Activated T-helper 1 cell treated with anti-CD3 and anti-CD28 coated beads, Interleukin-12 subunit alpha, Interleukin-12 subunit beta, Interleukin-2, Interleukin-4 antibody, amounts not matched to agents 30 ng/mL and 10 ng/mL and 1 ng/mL, durations not matched to agents 14 hours and 24 hours and 36 hours (primary cell): ENCODE measurements at regions not wholly inside any gene's neighbourhood (a gene's known extent, or its start where the extent isn't known, plus 50 kb on each side); places are given as distances from the start of the nearest gene placed in this dataset.

Source experiments
- DNase-seq: peaks from one replicate; pipeline ENCODE4 v3.0.0; 2021; ENCODE audit warnings: low spot score
- H3K27ac Mint-ChIP-seq: one replicate; pipeline ENCODE4 v1.8.0; 2021; ENCODE audit warnings: mild to moderate bottlenecking, mixed read lengths
- H3K27me3 Mint-ChIP-seq: one replicate; pipeline ENCODE4 v1.8.0; 2022; ENCODE audit warnings: mild to moderate bottlenecking, moderate library complexity, mixed read lengths; ENCODE audit not compliant: insufficient read depth
- H3K36me3 Mint-ChIP-seq: one replicate; pipeline ENCODE4 v1.8.0; 2021; ENCODE audit warnings: low read depth, mixed read lengths
- H3K4me1 Mint-ChIP-seq: one replicate; pipeline ENCODE4 v1.8.0; 2021; ENCODE audit warnings: low read depth, mixed read lengths
- H3K4me3 Mint-ChIP-seq: one replicate; pipeline ENCODE4 v1.8.0; 2021; ENCODE audit warnings: mild to moderate bottlenecking, moderate library complexity, mixed read lengths
- H3K9me3 Mint-ChIP-seq: one replicate; pipeline ENCODE4 v1.8.0; 2021; ENCODE audit warnings: mixed read lengths
- intact Hi-C: fragments of 100-400 bp; cut with micrococcal nuclease; formaldehyde crosslinking; loops from one replicate; pipeline ENCODE4 v1.15.1; 2024

DNA sequence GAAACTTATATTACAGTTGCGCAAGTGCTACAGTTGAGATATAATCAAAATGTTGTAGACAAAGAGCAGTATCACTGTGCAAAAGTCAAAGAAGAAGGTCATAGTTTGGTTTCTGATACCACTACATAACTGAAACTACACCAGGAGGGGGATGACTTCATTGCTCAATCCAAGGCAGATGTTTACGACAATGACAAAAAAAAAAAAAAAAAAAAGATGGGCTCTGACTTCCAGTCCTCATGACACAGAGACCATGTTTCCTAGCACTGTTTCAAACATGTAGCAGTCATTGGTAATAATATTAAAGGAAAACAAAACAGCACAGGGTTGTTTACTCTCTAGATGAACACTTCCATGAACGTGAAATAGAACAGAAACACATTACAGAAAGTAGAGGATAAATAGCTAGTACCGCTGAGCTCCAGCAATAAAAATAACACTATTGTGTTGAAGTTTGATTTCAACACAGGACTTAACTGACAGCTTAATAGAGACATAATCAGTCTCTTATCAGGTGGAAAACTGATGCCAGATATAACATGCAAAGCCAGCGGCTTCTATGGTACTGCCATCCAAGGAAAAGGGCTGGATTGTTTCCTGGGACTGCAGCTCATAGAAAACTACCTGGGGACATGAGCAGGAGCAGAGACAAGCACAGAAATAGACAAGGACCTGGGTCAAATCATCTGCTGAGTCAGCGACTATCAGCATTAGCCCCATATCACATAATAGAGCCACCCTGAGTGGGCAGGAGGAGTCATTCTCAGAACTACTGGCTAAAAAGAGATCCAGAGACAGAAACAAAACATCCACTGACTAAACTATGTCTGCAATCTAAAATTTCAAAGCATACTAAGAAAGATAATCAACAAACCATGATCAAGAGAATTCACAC lies 463.6 kb upstream of the SOX9 start:
- Mint-ChIP-seq H3K4me3 (no peak overlapping the region), H3K36me3 (no peaks in the 10 kb centered on the region), H3K9me3 (peaks cover 39% of the 10 kb centered on the region), H3K27me3 (no peaks in the 10 kb centered on the region), H3K27ac (no peak overlapping the region), H3K4me1 (no peaks in the 10 kb centered on the region)
- no peak for DNase-seq
- intact Hi-C loops, result no loop called here

DNA sequence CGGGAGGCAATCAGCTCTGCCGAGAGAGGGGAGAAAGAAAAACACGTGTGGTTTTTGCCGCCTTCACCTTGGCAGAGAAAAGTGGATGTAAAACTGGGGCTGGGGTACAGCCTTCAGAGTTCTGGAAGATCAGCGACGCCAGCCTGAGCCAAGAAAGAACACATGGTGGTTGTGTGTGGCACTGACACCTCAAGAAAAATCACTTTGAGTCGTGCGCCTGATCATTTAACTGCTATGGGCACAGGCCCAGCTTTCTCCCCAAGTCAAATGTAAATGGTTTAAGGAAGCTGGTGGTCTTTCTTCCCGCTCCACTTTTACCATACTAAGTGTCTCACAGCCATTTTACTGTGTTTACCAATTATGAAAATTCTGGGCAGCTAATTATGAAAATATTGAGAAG lies 461.8 kb upstream of the SOX9 start:
- Mint-ChIP-seq H3K27me3 (no peaks in the 10 kb centered on the region), H3K27ac (no peak overlapping the region), H3K36me3 (no peaks in the 10 kb centered on the region), H3K4me3 (no peak overlapping the region), H3K4me1 (no peaks in the 10 kb centered on the region), H3K9me3 (peaks cover 32% of the 10 kb centered on the region)
- DNase-seq, result no peak
- intact Hi-C loops, result no loop called here

DNA sequence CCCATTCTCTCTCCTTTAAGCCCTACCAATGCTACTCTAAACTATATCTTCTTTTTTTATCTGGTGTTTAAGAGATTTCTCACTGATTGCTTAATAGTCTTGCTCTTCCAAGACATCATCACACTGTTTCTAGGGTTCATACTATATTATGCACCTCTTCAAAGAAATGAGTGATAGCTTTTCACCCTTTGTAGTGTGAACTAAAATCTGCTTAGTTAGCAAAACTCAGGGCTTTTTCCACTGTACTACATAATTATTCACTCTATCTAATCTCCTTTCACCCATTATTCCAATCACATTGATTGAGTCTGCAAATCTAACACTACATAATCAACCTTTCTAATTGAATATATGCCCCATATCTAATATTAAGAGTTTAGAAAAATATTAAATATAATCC lies 456.0 kb upstream of the SOX9 start:
- no peaks in the 10 kb centered on the region for H3K27me3 Mint-ChIP-seq
- H3K4me1 Mint-ChIP-seq, result no peaks in the 10 kb centered on the region
- no peak overlapping the region for H3K27ac Mint-ChIP-seq
- peaks cover 19% of the 10 kb centered on the region for H3K9me3 Mint-ChIP-seq
- H3K36me3 Mint-ChIP-seq, result no peaks in the 10 kb centered on the region
- H3K4me3 Mint-ChIP-seq, result no peak overlapping the region
- DNase-seq, result no peak
- intact Hi-C loops, result no loop called here

DNA sequence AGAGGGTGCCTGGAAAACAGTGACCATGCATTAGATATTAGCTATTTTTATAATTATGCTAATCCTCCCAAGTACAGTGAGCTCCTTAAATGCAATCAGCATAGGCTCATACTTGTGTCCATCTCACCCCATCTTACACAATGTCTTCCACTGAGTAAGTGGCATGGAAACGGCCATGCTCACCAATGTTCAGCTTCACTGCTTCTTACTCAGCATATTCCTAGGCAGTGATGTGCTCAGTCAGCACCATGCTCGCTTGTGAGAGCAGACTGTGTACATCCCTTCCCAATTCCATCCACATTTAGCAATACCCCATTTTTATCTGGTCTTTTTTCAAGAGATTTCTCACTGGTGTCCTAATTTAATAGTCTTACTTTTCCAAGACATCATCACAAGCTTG lies 454.8 kb upstream of the SOX9 start:
- H3K4me1 Mint-ChIP-seq, result no peaks in the 10 kb centered on the region
- no peaks in the 10 kb centered on the region for H3K27me3 Mint-ChIP-seq
- no peak overlapping the region for H3K27ac Mint-ChIP-seq
- no peak for DNase-seq
- intact Hi-C loops, result no loop called here
- H3K9me3 Mint-ChIP-seq, result peaks cover 19% of the 10 kb centered on the region
- no peak overlapping the region for H3K4me3 Mint-ChIP-seq
- no peaks in the 10 kb centered on the region for H3K36me3 Mint-ChIP-seq

DNA sequence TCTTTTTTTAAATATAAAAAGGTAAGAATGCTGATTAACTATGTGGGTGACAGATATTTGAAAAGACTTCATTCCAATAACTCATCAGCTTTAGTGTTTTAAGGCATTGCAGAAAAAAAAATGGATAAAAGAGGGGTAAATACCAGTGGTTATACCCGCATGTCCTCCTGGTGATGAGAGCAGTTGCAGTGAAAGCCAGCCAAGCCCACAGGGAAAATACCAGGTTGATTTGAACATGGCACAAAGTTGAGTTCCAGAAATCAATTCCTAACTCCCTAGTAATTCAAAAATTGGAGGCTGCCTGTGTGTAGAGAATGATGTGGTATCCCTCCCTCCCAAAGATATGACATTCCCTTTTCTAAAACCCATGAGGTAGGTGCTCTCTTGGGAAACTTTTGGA lies 453.2 kb upstream of the SOX9 start:
- intact Hi-C loops, result no loop called here
- peaks cover 14% of the 10 kb centered on the region for H3K9me3 Mint-ChIP-seq
- H3K4me1 Mint-ChIP-seq, result no peaks in the 10 kb centered on the region
- no peaks in the 10 kb centered on the region for H3K36me3 Mint-ChIP-seq
- H3K4me3 Mint-ChIP-seq, result no peak overlapping the region
- no peak overlapping the region for H3K27ac Mint-ChIP-seq
- DNase-seq, result no peak
- H3K27me3 Mint-ChIP-seq, result no peaks in the 10 kb centered on the region

DNA sequence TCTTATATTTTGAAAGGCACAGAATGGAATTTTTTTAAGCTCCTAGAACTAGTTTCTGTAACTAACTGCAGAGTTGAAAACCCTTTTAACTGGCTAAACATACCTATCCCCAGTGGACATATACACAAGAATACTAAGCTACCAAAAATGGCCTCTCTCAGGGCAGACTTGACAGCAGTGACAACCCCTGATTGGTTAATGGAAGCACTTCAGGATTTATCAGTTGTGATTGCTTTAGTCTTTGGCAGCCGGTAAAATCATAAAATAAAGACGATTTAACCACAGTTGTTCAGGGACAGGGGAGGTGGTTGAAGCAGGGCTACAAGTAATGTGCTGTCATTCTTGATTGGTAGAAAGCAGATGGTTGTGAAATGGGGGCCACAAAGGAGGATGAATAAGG lies 452.0 kb upstream of the SOX9 start:
- Mint-ChIP-seq H3K9me3 (peaks cover 14% of the 10 kb centered on the region), H3K27me3 (no peaks in the 10 kb centered on the region), H3K36me3 (no peaks in the 10 kb centered on the region), H3K4me1 (no peaks in the 10 kb centered on the region), H3K4me3 (no peak overlapping the region), H3K27ac (no peak overlapping the region)
- no peak for DNase-seq
- intact Hi-C loops, result no loop called here

DNA sequence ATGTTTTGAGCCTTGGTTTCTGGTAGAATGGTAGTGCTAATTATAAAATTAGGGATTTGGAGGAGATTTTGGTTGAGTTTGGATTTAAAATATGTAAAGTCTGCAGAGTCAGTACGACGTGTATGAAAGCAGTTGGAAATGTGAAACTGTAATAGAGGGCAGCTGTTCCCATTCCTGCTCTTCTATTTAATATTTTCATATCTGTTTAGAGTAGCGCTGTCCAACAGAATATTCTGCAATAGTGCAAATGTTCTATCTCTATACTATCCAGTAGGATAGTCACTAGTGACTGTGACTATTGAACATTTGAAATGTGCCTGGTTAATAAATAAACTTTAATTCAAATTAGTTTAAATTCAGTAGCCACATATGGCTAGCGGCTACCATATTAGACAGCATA lies 443.4 kb upstream of the SOX9 start:
- Mint-ChIP-seq H3K27ac (no peak overlapping the region), H3K36me3 (no peaks in the 10 kb centered on the region), H3K9me3 (peaks cover 13% of the 10 kb centered on the region), H3K27me3 (no peaks in the 10 kb centered on the region), H3K4me3 (no peak overlapping the region), H3K4me1 (no peaks in the 10 kb centered on the region)
- intact Hi-C loops, result no loop called here
- DNase-seq, result no peak

DNA sequence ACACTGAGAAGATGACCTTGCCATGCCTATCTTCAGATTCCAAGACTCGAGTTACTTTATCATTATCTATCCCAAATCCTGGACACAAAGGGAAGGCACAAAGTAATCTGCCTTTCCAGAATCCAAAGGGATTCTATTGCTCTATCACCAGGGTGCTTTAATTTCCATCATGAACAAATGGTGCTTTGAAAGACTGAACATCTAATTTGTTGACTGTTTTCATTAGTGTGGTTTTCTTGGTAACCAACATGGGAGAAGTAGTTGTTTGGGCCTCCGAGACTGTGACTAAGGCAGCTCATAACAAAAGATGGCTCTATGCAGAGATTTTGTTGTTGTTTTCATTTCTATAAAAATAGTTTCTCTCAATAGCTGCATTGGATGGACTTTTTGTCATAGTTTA lies 441.0 kb upstream of the SOX9 start:
- peaks cover 13% of the 10 kb centered on the region for H3K9me3 Mint-ChIP-seq
- intact Hi-C loops, result no loop called here
- no peaks in the 10 kb centered on the region for H3K4me1 Mint-ChIP-seq
- H3K27ac Mint-ChIP-seq, result no peak overlapping the region
- no peak for DNase-seq
- H3K27me3 Mint-ChIP-seq, result no peaks in the 10 kb centered on the region
- no peak overlapping the region for H3K4me3 Mint-ChIP-seq
- no peaks in the 10 kb centered on the region for H3K36me3 Mint-ChIP-seq

DNA sequence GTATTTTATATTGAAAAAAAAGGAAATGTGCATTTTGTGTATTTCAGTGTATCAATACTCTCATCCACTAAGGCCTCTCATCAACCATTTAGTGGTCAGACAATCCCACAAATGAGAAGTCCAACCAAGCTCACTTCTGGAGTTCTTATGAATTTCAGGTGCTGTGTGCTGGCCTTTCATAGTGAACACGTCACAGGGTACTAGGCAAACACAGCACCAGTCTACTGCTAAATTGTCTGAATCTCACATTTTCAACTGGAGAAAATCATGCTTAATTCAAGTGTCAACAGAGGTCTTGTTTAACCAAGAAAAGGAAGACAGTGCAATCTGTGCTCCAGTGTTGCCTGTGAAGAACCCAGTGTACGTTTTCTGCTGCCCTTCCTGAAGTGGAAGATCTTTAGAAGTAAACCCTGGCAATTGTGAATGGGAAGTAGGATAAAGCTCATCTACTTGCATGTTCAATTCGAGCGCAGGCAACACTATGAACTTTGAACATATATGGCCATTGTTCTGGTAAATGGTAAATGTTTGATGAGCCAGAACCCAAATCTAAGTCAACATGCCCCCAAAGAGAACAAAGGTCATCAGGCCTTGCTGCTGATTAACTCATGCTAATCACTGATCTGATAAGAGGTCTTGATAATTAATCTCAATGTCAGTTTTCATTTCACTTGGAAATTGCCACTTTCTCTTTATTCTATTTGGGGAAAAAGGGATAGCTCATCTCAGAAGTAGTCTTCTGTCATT lies 439.2 kb upstream of the SOX9 start:
- Mint-ChIP-seq H3K4me3 (no peak overlapping the region), H3K4me1 (no peaks in the 10 kb centered on the region), H3K9me3 (peaks cover 13% of the 10 kb centered on the region), H3K27ac (no peak overlapping the region), H3K27me3 (no peaks in the 10 kb centered on the region), H3K36me3 (no peaks in the 10 kb centered on the region)
- no peak for DNase-seq
- intact Hi-C loops, result no loop called here

DNA sequence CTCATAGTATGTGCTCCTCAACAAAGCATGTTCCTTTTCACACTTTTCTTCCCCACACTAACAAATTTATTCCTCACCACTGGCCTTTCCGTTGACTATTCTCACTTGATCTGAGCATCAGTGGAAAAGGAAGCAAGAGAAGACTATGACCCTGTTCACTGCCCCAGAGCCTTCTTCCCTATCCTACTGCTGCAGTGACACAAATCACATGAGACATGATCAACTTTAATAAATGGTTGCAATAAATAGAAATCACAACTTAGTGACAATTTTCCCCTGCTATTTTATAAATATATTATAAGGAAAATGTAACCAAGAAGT lies 438.7 kb upstream of the SOX9 start:
- intact Hi-C loops, result no loop called here
- Mint-ChIP-seq H3K27me3 (no peaks in the 10 kb centered on the region), H3K4me3 (no peak overlapping the region)

DNA sequence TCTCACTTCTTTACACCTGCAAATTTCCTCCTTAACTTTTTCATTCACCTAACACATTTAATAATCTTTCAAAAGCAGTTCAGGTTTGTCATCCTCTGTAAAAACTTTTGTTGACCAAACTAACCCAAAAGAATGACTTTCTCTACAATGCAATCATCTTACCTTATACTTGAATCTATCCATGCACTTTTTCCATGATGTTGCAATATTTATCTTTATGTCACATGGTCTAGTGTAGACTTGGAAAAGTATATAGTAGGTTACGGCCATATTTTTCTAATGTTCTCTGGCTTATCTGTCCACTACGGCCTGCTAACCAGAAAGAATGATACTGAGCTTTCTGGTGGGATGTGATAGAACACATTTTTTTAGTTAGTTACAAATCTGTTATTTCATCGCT lies 431.0 kb upstream of the SOX9 start:
- Mint-ChIP-seq H3K9me3 (peaks cover 8% of the 10 kb centered on the region), H3K27me3 (no peaks in the 10 kb centered on the region)
- intact Hi-C loops, result no loop called here

More for the DNA sequence above, 438.7 kb upstream of the SOX9 start:
- DNase-seq, result no peak
- H3K4me1 Mint-ChIP-seq, result no peaks in the 10 kb centered on the region
- H3K27ac Mint-ChIP-seq, result no peak overlapping the region
- H3K36me3 Mint-ChIP-seq, result no peaks in the 10 kb centered on the region
- H3K9me3 Mint-ChIP-seq, result peaks cover 12% of the 10 kb centered on the region

DNA sequence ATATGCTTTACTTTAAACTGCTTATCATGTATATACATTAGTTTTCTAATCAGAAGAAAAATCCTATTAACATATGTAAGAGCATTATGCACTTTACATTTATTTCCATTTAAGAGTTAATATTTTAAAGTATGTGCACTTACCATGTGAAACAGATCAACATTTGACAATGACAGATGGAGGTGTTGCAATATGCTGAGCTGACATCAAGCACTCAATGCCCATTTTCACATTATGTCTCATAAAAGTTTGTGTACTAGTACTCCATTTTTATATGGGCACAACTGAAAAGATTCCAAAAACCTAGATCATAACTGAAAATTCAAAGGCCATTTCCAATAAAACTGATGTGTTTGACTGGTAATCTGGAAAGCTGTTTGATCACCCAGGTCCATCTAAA lies 420.9 kb upstream of the SOX9 start:
- no peak for DNase-seq

More for the DNA sequence above, 431.0 kb upstream of the SOX9 start:
- Mint-ChIP-seq H3K27ac (no peak overlapping the region), H3K4me3 (no peak overlapping the region), H3K36me3 (no peaks in the 10 kb centered on the region), H3K4me1 (no peaks in the 10 kb centered on the region)
- no peak for DNase-seq

DNA sequence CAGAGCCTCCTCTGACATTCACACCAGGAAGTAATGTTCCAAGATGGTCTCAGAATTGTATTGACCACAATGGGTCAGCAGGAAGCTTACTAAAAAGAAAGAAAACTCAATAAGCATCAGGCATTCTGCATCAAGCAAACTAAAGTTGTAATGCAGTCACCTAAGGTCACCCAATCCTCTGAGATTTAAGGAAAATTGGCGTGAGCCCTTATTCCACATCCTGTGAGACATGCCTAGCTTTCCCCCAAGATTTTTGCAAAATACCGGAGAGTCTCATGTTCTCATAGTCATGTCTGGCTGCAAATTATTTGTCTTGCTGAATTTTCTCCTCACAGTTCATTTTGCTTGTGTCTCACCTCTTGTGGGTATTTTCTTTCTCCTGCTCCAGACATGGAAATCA lies 417.1 kb upstream of the SOX9 start:
- no peaks in the 10 kb centered on the region for H3K4me1 Mint-ChIP-seq
- no peak for DNase-seq
- H3K36me3 Mint-ChIP-seq, result no peaks in the 10 kb centered on the region
- H3K4me3 Mint-ChIP-seq, result no peak overlapping the region
- no peak overlapping the region for H3K27ac Mint-ChIP-seq
- H3K27me3 Mint-ChIP-seq, result no peaks in the 10 kb centered on the region
- peaks cover 14% of the 10 kb centered on the region for H3K9me3 Mint-ChIP-seq
- intact Hi-C loops, result no loop called here

More for the DNA sequence above, 420.9 kb upstream of the SOX9 start:
- H3K9me3 Mint-ChIP-seq, result peaks cover 19% of the 10 kb centered on the region
- no peak overlapping the region for H3K4me3 Mint-ChIP-seq
- no peaks in the 10 kb centered on the region for H3K36me3 Mint-ChIP-seq
- H3K27me3 Mint-ChIP-seq, result no peaks in the 10 kb centered on the region
- intact Hi-C loops, result no loop called here
- no peak overlapping the region for H3K27ac Mint-ChIP-seq
- no peaks in the 10 kb centered on the region for H3K4me1 Mint-ChIP-seq
